Renal pelvis (tissue), 1 donor: ENCODE measurements at regions not wholly inside any gene's neighbourhood (a gene's known extent, or its start where the extent isn't known, plus 50 kb on each side); places are given as distances from the start of the nearest gene placed in this dataset.

Source experiments
- DNase-seq: peaks from one replicate; pipeline ENCODE4 v3.0.0-alpha.2; 2013

DNA sequence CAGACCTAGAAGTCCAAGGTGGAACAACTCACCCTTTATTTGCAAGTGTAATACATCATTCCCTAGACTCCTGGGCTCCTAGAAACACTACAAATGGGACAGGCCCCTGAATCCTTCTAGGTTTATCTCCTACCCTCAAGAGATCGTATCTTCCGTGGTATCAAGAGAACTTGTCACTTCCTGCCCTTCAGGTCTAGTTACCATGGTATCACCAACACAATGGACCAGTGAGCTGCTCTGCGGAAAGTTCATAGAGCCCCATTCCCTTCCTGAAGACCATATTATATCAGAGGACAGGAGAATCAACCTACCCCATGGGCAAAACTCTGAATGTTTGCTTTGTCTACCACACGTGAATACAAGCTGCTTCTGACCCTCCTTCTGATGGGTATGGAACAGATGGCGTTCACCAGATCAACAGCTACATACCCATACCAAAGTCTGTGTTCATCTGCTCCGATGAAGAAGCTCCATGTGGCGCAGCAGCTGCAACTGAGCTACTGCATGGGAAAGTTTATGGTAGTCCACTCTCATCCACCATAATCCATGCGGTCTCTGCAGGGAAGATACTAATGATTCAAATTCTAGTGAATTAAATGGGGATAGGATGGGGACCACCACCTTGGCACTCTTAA lies 84.6 kb upstream of the KLF13 start:
- DNase-seq: no peak

DNA sequence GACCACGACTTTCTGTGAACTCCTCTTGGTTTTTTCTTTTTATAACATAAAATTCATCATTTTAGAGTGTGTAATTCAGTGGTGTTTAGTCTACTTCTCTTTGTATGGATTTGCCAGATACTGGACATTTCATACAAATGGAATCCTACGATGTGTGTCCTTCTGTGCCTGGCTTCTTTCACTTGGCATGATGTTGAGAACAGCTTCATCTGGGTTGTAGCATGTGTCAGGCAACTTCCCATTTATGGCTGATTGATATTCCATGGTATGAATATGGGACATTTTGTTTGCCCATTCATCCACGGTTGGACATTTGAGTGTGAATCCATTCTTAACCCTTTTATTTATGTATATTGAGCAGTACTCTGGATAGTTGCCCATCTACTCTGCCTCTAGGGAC lies 82.7 kb upstream of the KLF13 start:
- no peak for DNase-seq

DNA sequence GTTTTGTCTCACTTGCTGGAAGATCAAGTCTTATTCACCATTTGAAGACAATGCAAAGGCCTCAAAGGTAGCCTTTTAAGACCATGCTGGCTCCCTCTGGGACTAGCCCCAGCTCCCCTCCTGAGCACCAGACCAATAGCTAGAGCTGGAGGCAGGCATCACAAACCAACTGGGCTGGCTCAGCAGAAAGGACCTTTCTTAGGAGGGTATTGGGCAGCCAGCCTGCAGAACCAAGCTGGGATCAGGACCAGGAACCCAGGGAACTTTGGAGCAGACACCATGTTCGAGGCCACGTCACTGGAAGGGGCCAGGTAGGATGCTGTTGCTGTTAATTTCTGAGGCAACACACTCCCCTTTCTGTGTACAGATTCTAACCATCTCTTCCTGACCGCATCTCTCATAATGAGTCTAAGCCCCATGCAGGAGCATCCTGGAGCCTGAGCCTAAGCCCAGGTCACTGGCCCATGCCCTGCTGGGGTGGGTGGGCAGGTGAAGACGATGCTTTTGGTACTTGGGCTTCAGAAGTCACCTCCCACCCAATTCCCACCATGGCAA lies 81.4 kb upstream of the KLF13 start:
- no peak for DNase-seq

DNA sequence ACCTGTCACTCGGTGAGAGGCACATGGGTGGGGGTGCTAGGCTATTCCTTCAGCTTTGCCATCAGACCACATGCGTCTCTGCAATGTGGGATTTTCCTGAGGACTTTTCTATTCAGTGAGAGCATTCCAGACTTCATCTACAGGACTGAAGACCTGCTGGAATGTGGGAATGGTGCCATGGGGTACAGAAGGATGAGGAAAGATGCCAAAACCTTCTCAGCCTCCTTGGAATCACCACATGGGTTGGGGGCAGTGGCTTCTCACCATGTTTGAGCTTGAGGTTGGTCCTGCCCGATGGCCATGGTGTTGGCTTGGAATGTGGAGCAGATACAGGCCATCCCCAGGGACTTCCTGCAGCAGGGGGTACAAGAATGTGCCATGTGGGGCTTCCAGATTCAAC lies 80.9 kb upstream of the KLF13 start:
- no peak for DNase-seq

DNA sequence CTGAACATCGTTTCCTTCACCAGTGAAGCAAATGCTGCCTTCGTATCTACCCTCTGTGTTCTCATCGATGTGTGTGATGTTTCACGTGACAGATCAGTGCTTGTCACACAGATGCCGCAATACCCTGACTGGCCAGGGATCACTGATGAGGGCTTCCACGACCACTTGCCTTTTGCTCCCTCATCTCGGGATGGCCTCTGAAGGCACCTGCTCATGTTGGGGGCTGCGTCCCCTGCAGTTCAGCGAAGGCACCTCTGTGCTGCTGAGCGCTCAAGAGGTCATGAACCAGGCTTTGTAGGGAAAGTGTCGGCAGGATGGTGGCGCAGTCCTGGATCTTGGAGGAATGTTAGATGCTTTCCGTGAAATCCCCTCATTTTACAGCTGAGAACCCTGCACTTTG lies 79.2 kb upstream of the KLF13 start:
- DNase-seq: no peak

DNA sequence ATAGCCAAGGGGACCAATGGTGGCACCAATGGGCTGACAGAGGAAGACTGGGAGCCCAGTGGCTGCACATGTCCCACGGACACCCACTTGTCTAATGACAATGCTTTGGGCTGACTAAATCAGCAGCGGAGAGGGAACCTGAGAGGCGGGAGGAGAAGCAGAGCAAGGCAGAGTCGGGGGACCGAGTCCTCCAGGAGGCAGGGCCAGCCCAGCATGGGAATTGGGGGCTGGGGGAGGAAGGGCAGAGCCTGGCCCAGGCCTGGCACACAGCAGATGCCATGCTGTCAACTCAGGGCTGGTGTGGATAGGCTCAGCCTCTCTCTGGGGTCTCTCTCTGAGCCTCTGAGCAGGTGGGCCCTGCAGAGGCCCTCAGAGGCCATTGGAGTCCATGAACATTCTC lies 78.4 kb upstream of the KLF13 start:
- no peak for DNase-seq

DNA sequence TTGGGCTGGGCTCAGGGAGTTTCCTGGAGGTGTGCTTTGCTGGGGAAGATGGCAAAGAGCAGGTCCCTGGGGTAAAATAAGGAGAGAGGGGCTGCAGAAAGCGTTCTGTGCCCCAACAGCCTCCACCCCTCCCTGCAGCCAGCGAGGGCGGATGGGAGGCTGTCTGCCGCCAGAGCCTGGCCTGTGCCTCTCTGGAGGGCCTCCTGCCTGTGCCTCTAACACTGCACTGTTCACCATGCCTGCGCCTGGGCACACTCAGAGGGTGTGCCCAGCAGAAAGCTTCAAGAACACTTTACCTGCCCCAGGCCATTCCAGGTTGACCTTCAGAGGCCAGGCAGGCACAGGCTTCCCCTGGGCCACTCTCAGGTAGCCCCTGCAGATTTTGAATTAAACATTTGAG lies 77.7 kb upstream of the KLF13 start:
- no peak for DNase-seq

DNA sequence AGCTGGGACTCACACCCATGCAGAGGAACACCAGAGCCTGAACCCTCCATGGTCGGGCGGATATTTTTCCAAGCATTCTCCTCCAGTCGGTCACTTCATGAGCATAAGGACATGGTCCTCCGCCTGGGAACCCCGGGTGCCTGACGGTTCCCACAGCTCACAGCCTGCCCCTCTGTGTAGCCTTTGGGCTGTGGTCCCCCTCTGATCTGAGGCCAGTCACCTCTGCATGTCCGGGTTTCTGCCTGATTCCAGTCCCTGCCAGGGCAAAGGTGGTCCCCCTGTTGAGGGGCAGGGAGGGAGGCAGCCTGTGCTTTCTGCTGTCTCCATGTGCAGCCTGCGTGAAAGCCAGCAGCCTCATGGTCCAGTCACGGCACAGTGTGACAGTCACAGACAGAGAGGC lies 76.6 kb upstream of the KLF13 start:
- DNase-seq: no peak

DNA sequence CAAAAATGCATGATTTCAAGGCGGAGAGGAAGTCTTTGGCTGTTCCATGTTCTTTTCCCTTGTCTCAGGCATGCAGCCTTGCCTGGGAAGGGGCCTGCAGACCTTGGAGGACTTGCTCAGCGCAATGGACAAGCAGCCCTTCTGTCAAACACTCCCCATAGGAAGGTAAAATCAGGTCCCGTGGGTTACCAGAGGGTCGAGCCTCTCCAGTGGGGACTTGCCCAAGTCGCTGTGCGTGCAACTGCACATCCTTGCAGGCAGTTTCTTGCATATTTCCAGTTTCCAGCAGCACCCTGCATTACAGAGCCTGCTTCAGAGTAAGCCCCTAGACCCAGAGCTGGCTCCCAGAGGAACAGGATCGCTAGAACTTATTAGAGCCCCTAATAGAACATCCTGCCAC lies 75.5 kb upstream of the KLF13 start:
- DNase-seq: no peak

DNA sequence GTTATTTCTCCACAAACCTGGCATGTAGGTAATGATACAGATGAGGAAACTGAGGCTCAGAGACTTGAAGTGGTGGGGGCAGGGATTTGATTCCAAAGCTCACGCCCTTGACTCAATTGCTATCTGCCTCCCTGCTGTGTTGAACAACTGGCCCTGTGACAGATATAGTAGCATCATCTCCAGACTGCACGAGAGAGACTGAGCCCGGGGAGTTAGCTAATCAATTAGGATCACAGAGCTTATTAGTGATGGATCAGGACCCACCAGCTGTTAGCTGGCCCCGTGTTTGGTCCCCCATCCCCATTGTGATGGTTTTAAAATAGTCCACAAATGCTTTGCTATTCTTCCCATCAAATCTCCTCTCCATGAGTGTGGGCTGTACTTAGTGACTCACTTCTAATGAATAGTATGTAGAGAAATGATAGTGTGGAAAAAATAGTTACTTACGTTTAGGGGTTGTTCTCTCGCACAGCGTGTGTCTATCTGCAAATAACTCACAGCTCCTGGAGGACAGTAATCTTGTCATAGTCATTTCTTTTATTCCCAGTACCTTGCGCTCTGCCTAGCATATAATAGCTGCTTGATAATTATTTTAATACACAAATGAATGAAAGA lies 74.4 kb upstream of the KLF13 start:
- no peak for DNase-seq

DNA sequence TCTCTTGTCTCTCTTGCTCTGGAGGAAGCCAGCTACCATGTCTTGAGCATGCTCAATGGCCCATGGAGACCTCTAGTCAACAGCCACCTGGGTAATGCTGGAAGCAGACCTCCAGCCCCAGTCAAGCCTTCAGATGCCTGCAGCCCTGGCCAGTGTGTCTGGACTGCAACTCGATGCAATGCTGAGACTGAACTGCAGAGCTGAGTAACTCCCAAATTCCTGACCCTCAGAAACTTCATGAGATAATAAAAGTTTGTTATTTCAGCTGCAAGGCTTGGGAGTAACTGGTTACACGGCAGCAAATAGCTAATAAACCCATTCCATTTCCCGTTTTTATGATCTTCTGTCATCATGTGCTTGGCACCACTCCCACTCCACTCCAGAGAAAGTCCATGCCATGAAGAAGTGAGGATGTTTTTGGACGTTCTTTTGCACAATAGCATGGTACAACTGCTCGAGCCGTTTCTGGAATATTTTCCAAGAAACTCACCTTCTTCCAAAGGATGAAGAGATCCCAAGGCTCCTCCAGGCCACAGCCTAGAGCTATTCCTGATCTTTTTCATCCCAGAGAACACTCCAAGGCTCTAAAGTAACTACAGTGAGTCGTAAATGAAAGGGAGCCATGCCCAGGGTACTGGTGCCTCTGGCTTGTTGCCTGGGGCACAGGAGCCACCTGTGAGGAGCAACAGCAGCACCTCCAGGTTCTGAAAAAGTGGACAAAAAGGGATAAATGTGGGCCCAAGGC lies 72.0 kb upstream of the KLF13 start:
- DNase-seq: no peak

DNA sequence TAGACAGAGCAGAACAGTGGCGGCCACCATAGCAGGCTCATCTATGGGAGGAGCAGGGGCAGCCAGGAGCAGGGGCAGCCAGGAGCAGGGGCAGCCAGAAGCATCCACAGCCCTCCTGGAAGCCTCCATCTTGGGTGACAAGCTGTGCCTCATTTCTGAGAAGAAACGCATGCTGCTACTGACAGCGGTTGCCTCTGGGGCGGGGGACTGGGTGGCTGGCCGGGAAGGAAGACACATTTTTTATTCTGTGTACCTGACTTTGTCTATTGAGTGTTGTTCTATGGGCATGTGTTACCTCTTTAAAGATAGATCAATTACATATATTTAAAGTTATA lies 71.5 kb upstream of the KLF13 start:
- DNase-seq: no peak

DNA sequence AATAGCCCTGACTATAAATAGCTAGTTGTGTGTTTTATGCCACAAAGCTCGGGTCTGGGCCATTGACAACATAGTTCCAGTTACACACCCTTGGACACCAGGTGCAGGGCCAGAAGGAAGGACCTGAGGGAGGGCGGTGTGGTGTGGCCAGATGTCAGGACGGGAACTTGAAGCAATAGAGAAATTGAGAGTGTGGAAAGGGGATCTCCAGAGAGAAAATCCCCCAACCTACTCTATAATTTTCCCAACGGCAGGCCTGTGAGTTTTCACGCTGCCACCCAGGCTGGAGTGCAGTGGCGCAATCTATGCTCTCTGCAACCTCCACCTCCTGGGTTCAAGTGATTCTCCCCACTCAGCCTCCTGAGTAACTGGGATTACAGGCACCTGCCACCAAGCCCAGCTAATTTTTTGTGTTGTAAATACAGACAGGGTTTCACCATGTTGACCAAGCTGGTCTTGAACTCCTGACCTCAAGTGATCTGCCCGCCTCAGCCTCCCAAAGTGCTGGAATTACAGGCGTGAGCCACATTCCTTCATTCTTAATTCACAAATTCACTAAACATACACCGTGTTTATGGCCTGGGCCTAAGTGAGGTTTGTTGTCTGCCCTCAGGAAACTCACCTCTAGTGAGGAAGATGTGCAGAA lies 70.8 kb upstream of the KLF13 start:
- DNase-seq: no peak

DNA sequence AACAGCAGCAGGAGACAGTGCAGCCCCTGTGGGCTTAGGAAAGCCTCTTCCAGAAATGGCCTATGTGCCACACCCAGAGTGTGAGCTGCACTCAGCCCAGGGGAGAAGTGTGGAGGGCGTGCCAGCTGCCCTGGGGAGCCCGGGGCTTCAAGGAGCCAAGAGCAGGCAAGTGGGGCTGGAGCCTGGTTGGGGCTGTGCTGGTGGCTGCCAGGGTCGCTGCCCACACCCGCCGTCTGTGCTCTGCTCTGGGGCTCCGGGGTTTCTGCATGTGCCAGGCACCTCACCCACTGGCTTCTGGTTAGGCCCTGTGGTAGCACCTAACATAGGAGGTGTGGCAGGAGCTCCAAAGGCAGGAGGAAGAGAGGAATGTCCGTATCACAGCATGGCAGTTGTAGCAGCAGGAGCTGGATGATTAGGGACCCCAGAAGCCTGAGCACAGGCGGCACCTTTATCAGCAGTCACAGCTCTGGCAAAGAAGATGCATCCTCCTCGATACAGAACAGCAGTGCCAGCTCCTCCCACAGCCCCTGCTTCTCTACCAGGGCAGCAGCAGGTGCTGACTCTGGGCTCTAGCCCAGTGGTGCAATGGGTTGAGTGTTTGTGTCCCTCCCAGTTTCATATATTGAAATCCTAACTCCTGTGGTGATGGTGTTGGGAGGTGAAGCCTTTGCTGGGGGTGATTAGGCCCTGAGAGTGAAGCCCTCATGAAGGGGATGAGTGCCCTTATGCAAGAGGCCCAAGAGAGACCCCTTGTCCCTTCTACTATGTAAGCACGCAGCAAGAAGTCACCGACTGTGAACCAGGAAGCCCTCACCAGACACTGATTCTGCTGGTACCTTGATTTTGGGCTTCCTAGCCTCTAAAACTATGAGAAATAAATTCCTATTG lies 70.0 kb upstream of the KLF13 start:
- no peak for DNase-seq

DNA sequence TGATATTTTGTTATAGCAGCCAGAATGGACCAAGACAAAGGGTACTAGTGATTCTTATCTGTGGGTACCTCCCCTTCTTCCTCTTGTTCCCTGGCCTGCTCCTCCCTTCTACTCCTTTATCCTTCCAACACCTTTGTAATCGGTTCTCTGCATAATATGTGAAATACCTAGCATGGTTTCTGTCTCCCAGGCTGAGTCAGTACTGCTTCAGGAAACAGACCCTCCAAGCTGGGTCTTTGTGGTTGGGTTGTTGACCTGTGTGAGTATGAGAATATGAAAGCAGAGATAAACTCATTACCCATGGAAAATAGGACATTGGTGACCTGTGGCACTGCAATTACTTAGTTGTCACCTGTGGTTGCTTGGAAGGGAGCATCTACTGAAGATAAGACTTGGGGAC lies 69.3 kb upstream of the KLF13 start:
- DNase-seq: no peak

DNA sequence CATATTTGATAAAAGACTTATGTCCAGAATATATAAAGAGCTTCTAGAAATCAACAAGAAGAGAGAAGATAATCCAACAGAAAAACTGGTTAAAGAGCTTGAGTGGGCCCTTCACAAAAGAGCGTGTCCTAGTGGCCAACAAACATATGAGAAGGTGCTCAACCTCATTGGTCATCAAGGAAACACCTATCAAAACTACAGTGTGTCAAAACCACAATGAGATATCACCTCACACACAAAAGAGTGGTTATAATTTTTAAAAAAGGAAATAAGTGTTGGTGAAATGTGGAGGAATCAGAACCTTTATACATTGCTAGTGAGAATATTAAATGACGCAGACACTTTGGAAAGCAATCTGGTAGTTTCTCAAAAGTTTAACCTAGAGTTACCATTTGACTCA lies 68.4 kb upstream of the KLF13 start:
- DNase-seq: no peak

DNA sequence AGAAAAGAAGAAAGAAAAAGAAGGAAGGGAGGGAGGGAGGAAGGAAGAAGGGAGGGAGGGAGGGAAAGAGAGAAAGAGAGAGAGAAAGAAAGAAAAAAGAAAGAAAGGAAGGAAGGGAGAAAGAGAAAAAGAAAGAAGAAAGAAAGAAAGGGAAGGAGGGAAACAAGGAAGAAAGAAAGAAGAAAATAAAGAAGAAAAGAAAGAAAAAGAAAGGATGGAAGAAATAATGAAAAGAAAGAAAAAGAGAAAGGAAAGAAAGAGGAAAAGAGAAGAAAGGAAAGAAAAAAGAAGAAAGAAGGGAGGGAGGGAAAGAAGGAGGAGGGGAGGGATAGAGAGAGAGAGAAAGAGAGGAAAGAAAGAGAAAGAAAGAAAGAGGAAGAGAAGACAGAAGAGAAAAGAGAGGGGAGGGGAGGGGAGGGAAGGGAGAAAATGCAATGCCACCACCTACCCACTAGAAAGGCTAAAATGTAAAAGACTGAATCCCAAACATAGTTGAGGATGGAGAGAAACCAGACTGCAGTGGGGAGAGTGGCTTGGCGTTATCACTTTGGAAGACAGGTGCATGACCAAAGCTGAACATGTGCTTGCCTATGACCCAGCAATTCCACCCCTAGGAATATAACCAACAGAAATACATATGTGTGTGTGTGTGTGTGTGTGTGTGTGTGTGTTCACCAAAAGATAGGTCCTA lies 66.9 kb upstream of the KLF13 start:
- no peak for DNase-seq

DNA sequence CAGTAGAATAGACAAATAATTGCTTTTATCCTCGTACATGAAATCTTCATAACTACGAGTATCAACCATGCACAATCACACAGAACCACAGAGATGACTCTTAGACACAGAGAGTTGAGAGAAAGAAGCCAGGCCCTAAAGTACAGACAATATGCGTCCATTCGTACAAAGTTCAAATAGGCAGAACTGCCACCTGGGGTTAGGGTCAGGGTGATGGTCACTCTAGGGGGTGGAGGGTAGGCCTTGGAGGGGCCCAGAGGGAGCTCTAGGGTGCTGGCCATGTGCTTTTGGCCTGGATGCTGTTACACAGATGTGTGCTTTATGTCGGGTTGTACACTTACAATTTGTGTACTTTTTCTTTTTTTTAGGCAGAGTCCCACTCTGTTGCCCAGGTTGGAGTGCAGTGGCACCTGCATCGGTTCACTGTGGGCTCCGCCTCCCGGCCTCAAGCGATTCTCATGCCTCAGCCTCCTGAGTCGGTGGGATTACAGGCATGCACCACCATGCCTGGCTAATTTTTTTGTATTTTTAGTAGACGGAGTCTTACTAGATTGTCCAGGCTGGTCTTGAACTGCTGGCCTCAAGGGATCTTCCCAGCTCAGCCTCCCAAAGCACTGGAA lies 65.9 kb upstream of the KLF13 start:
- no peak for DNase-seq

DNA sequence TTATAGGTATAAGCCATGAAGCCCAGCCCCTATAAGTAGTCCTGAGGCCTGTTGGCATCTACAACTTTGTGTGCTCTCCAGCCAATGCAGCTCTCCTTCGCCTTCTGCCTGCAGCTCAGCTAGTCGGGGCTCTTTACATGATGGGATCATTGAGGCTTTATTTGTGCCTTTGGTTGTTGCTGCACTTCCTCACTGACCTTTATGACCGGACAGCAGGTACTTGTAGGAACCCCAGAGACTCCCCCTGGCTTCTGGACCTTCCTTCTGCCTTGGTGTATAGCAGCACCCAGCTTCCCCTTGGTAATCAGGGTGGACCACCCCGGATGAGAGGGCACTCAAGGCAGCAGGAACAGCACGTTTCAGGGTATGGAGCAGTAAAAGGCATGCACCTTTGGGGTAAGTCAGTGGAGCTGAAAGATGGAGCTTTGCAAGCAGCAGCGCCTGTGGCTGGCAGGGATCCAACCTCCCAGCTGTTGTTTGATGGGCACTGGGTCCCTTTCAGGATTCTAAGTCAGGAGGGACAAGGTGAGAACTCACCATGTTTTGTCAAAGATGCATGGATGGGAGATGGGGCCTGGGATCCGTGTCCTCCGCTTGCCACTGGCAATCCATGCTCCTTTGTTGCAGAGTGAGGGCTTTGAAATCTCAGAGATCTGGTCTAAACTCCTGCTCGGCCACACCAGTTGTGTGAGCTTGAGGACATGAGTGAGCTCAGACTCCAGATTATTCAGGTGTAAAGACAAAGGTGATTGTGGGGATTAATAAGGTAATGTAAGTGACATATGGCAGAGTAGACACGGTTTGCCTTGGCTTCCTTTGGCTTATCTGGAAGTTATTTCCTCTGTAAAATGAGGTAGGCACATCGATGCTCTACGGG lies 65.1 kb upstream of the KLF13 start:
- DNase-seq: no peak

DNA sequence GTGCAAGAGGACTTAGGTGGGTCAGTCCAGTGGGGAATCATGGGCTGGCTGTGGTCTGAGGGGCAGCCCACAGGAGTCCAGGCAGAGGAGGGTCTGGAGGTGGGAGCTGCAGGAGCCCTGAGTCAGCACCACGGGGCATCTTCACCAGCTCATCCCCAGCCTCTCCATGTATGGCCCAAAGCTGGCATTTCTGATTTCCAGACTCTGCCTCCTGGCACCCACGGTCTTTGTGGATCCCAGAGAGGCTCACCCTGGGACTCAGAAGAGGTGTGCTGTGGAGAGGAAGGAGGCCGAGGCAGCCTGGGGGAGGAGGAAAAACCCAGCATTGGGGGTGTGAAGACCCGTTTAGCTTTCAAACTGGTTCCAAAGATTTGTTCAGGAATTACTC lies 64.5 kb upstream of the KLF13 start:
- no peak for DNase-seq
